H54 (cell line): ENCODE measurements at regions not wholly inside any gene's neighbourhood (a gene's known extent, or its start where the extent isn't known, plus 50 kb on each side); places are given as distances from the start of the nearest gene placed in this dataset.

Experiments used
- DNase-seq: peaks from one replicate; pipeline ENCODE4 v3.0.0; 2011; ENCODE audit warnings: low spot score, mixed read lengths; ENCODE audit not compliant: insufficient read length
- FAIRE-seq: peaks from 3 replicates; lab custom pipeline; 2011; peaks lifted over from hg19 to GRCh38; lab: Jason Lieb, UNC
- POLR2A ChIP-seq: IDR thresholded peaks from 2 replicates; pipeline ENCODE4 v1.6.1; 2011; ENCODE audit warnings: low read depth, mild to moderate bottlenecking, low read length

GRCh38 chr2:146370826-146371225 is 1474.0 kb upstream of the ACVR2A start:
- no peak for DNase-seq
- no peak for TF ChIP-seq POLR2A
- peak; percentile 67 for FAIRE-seq

- TF ChIP-seq POLR2A, result no peak
- DNase-seq (no peak), FAIRE-seq (no peak)
Measured at GRCh38 chr2:146366276-146366675, 1478.6 kb upstream of the ACVR2A start.

- FAIRE-seq (no peak), DNase-seq (no peak)
- no peak for TF ChIP-seq POLR2A
Measured at GRCh38 chr2:146365041-146365440, 1479.8 kb upstream of the ACVR2A start.

- TF ChIP-seq POLR2A, result no peak
- FAIRE-seq, result no peak
- DNase-seq, result no peak
Measured at GRCh38 chr2:146363731-146364130, 1481.1 kb upstream of the ACVR2A start.

- DNase-seq (no peak), FAIRE-seq (no peak)
Measured at GRCh38 chr2:146351689-146352088, 1493.1 kb upstream of the ACVR2A start.

GRCh38 chr2:146349334-146349733 is 1495.5 kb upstream of the ACVR2A start:
- no peak for DNase-seq
- FAIRE-seq, result peak; percentile 27
- TF ChIP-seq POLR2A, result no peak

More at GRCh38 chr2:146351689-146352088, 1493.1 kb upstream of the ACVR2A start:
- TF ChIP-seq POLR2A, result no peak

GRCh38 chr2:146324951-146325350 is 1519.9 kb upstream of the ACVR2A start:
- no peak for DNase-seq
- no peak for FAIRE-seq
- no peak for TF ChIP-seq POLR2A

GRCh38 chr2:146323564-146323963 is 1521.3 kb upstream of the ACVR2A start:
- FAIRE-seq, result no peak
- no peak for TF ChIP-seq POLR2A
- no peak for DNase-seq

GRCh38 chr2:146321175-146321574 is 1523.7 kb upstream of the ACVR2A start:
- TF ChIP-seq POLR2A, result no peak
- FAIRE-seq, result no peak
- no peak for DNase-seq

GRCh38 chr2:146317959-146318358 is 1526.9 kb upstream of the ACVR2A start:
- FAIRE-seq (peak; percentile 65), DNase-seq (no peak)
- no peak for TF ChIP-seq POLR2A

GRCh38 chr2:146312899-146313298 is 1531.9 kb upstream of the ACVR2A start:
- FAIRE-seq (peak; percentile 50), DNase-seq (peak; percentile 0)
- TF ChIP-seq POLR2A, result no peak

GRCh38 chr2:146305164-146305563 is 1539.7 kb upstream of the ACVR2A start:
- no peak for TF ChIP-seq POLR2A
- DNase-seq (no peak), FAIRE-seq (no peak)

- TF ChIP-seq POLR2A, result no peak
- FAIRE-seq (no peak), DNase-seq (no peak)
Measured at GRCh38 chr2:146301287-146301686, 1543.5 kb upstream of the ACVR2A start.

- TF ChIP-seq POLR2A, result no peak
- DNase-seq (no peak), FAIRE-seq (no peak)
Measured at GRCh38 chr2:146295080-146295670, 1549.7 kb upstream of the ACVR2A start.

- DNase-seq (no peak), FAIRE-seq (no peak)
- no peak for TF ChIP-seq POLR2A
Measured at GRCh38 chr2:146287281-146287680, 1557.5 kb upstream of the ACVR2A start.
